Stimulated activated CD8-positive, alpha-beta memory T cell treated with anti-CD3 and anti-CD28 coated beads, Interleukin-7, amount 100 ng/mL, for 4 hours (primary cell): ENCODE measurements at regions not wholly inside any gene's neighbourhood (a gene's known extent, or its start where the extent isn't known, plus 50 kb on each side); places are given as distances from the start of the nearest gene placed in this dataset.

Experiments used
- DNase-seq, 2 donors: peaks; one replicate each; pipeline ENCODE4 v3.0.0-alpha.2; 2020; ENCODE audit warnings: low read depth in 2 of 2

GRCh38 chr9:89792189-89793123 lies 187.6 kb downstream of the GADD45G start:
- DNase-seq = no peak

GRCh38 chr9:89793124-89793495 lies 188.3 kb downstream of the GADD45G start:
- DNase-seq = no peak

- DNase-seq = no peak
These were observed 188.7 kb downstream of the GADD45G start for GRCh38 chr9:89793551-89793950.

- no peak for DNase-seq
These were observed 190.1 kb downstream of the GADD45G start for GRCh38 chr9:89794918-89795317.

- no peak for DNase-seq
These were observed 190.9 kb downstream of the GADD45G start for GRCh38 chr9:89795538-89796195.

- no peak for DNase-seq
These were observed 191.8 kb downstream of the GADD45G start for GRCh38 chr9:89796606-89797005.

GRCh38 chr9:89797255-89797654 lies 192.4 kb downstream of the GADD45G start:
- DNase-seq = no peak

GRCh38 chr9:89797937-89798455 lies 193.2 kb downstream of the GADD45G start:
- DNase-seq = no peak

GRCh38 chr9:89798547-89799120 lies 193.8 kb downstream of the GADD45G start:
- no peak for DNase-seq

GRCh38 chr9:89799221-89799620 lies 194.4 kb downstream of the GADD45G start:
- no peak for DNase-seq

GRCh38 chr9:89799766-89800165 lies 195.0 kb downstream of the GADD45G start:
- no peak for DNase-seq

GRCh38 chr9:89801341-89801740 lies 196.5 kb downstream of the GADD45G start:
- no peak for DNase-seq

GRCh38 chr9:89801742-89802670 lies 197.2 kb downstream of the GADD45G start:
- DNase-seq = no peak

GRCh38 chr9:89802781-89803355 lies 198.1 kb downstream of the GADD45G start:
- DNase-seq = no peak

- no peak for DNase-seq
These were observed 198.6 kb downstream of the GADD45G start for GRCh38 chr9:89803403-89803802.

- DNase-seq = no peak
These were observed 200.1 kb downstream of the GADD45G start for GRCh38 chr9:89804766-89805531.

GRCh38 chr9:89805571-89806292 lies 200.9 kb downstream of the GADD45G start:
- DNase-seq = no peak

GRCh38 chr9:89806371-89807100 lies 201.7 kb downstream of the GADD45G start:
- no peak for DNase-seq

- no peak for DNase-seq
These were observed 202.2 kb downstream of the GADD45G start for GRCh38 chr9:89807101-89807395.
